ENCODE measurements at regions not wholly inside any gene's neighbourhood (a gene's known extent, or its start where the extent isn't known, plus 50 kb on each side); places are given as distances from the start of the nearest gene placed in this dataset.

DNA sequence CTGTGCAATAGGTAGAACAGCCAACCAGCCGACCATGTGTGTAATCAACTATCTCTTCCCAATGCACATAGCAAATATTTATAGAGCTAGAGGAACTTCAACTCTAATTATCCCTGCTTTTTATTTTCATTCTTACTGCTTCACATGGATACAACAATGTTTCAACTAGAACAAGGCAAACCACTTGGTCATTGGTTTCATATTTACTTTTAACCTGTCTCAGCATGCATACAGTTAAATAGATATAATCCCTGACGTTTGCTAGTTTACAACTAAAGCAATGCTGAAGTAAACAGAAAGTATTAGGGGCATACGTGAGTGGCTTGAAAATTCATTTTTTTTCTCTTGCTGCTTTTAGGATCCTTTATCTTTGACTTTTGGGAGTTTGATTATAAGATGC lies 318.5 kb upstream of the MAP3K7 start:
- H3K9me3 Mint-ChIP-seq (ENCODE audit: unreplicated experiment): peaks cover 8% of the 10 kb centered on the region
- no peak overlapping the region for H3K27ac Mint-ChIP-seq (ENCODE audit: unreplicated experiment)
- H3K36me3 Mint-ChIP-seq (ENCODE audit: unreplicated experiment): no peaks in the 10 kb centered on the region
- H3K4me1 Mint-ChIP-seq (ENCODE audit: unreplicated experiment): no peaks in the 10 kb centered on the region
- DNase-seq (ENCODE audit: extremely low spot score, unreplicated experiment): no peak
- TF ChIP-seq, protein P1, sequence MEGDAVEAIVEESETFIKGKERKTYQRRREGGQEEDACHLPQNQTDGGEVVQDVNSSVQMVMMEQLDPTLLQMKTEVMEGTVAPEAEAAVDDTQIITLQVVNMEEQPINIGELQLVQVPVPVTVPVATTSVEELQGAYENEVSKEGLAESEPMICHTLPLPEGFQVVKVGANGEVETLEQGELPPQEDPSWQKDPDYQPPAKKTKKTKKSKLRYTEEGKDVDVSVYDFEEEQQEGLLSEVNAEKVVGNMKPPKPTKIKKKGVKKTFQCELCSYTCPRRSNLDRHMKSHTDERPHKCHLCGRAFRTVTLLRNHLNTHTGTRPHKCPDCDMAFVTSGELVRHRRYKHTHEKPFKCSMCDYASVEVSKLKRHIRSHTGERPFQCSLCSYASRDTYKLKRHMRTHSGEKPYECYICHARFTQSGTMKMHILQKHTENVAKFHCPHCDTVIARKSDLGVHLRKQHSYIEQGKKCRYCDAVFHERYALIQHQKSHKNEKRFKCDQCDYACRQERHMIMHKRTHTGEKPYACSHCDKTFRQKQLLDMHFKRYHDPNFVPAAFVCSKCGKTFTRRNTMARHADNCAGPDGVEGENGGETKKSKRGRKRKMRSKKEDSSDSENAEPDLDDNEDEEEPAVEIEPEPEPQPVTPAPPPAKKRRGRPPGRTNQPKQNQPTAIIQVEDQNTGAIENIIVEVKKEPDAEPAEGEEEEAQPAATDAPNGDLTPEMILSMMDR (IDR thresholded peaks at IDR 0.05): no peak
- H3K4me3 Mint-ChIP-seq (ENCODE audit: unreplicated experiment): no peak overlapping the region
- peaks cover 12% of the 10 kb centered on the region for H3K27me3 Mint-ChIP-seq (ENCODE audit: unreplicated experiment)

DNA sequence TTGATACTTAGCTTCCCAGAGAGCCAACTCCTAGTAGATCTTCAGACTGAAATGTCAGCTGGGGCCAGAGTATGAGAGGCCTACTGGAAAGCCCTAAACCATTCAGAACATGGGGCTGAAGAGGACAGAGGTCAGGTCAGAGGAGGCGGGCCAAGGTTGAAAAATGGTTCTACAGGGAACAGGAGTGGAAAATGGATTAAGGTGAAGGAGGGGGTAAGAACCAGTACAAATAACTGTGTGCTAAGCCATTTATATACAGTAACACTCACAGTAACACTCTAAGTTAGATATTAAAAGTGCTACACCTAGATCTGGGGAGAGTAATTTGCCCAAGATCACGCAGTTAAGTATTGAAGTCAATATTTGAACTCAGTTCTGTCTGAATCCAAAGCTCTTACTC lies 313.2 kb upstream of the MAP3K7 start:
- H3K36me3 Mint-ChIP-seq (ENCODE audit: unreplicated experiment): no peaks in the 10 kb centered on the region
- H3K9me3 Mint-ChIP-seq (ENCODE audit: unreplicated experiment): peaks cover 8% of the 10 kb centered on the region
- H3K4me1 Mint-ChIP-seq (ENCODE audit: unreplicated experiment): no peaks in the 10 kb centered on the region
- TF ChIP-seq, protein P1 (IDR thresholded peaks at IDR 0.05): no peak
- no peak overlapping the region for H3K27ac Mint-ChIP-seq (ENCODE audit: unreplicated experiment)
- peaks cover 22% of the 10 kb centered on the region for H3K27me3 Mint-ChIP-seq (ENCODE audit: unreplicated experiment)
- no peak overlapping the region for H3K4me3 Mint-ChIP-seq (ENCODE audit: unreplicated experiment)
- no peak for DNase-seq (ENCODE audit: extremely low spot score, unreplicated experiment)

DNA sequence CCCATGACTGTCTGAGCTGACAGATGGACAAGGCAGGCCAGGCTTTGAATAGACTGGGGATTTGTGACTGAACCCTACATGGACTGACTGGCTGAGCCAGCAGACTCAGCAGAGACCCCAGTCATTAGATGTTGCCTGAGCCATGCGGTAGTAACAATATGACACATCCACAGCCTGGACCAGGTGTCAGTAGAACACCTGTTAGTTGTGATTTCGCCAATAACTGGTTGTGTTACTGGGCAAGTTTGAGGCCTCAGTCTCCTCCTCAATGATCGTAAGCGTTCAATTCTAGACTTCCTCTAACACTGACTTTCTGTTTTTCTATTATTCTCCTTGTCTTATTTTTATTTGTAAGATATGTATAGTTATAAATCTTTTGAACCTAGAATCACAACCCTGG lies 311.9 kb upstream of the MAP3K7 start:
- Mint-ChIP-seq H3K27ac (ENCODE audit: unreplicated experiment) (no peak overlapping the region), H3K27me3 (ENCODE audit: unreplicated experiment) (peaks cover 23% of the 10 kb centered on the region), H3K36me3 (ENCODE audit: unreplicated experiment) (no peaks in the 10 kb centered on the region), H3K9me3 (ENCODE audit: unreplicated experiment) (peaks cover 2% of the 10 kb centered on the region), H3K4me3 (ENCODE audit: unreplicated experiment) (no peak overlapping the region), H3K4me1 (ENCODE audit: unreplicated experiment) (no peaks in the 10 kb centered on the region)
- DNase-seq (ENCODE audit: extremely low spot score, unreplicated experiment): no peak
- TF ChIP-seq, protein P1 (IDR thresholded peaks at IDR 0.05): no peak

DNA sequence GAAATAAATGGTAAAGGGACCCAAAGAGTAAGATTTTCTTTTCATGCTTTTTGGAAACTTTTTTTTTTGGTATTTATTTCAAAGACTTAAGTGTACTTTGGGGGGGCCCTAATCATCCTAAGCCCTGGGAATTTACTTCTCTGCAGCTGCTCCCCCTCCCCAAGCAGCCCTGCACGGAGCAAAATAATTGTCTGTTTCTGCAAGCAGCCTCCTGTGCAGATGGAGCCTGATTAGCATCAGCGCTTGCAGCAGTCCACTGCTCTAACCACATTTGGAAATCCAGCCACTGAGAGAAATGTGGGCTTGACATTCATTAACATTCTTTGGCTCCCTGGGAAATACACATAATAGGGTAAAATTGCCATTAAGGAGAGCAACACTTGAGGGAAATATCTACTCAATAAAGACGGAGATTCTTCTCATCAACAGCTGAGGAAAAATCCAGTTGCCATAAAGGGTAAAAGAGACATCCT lies 309.2 kb upstream of the MAP3K7 start:
- TF ChIP-seq, protein P1 (IDR thresholded peaks at IDR 0.05): no peak
- H3K9me3 Mint-ChIP-seq (ENCODE audit: unreplicated experiment): no peaks in the 10 kb centered on the region

DNA sequence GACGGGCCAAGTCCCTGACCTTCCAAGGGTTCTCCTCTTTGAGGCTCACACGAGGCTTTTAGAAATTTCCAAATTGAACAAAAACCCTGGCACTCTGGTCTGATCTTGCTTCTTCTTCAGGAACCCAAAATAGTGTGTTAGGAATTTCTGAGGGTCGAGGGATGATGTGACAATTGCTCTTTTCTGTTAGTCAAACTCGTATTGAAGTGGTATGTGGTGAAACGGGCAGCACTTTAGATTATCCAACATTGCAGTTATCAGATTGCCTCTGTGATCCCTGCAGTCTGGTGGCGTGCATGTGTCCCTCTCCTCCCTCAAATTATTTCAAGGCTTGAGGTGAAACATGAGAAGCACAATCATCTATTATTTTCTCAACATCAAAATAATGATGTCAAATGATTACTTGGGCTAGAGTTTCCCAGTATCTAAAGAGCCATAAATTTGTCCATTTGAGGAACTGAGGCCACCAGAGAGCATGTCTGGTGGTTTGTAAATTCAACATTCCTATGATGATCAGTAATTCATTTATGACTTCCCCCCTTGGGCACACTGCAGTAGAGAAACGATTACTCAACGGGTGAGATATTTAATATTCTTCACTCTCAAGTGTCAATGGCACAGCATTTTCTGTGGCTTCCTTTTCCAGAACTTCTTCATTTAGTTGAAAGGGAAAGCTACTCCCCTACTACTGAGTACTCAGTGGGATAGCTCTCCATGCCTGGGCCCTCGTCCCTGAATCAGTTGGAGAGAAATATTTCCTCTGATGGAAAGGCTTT lies 308.6 kb upstream of the MAP3K7 start:
- Mint-ChIP-seq H3K36me3 (ENCODE audit: unreplicated experiment) (no peaks in the 10 kb centered on the region), H3K27me3 (ENCODE audit: unreplicated experiment) (peaks cover 26% of the 10 kb centered on the region), H3K4me1 (ENCODE audit: unreplicated experiment) (no peaks in the 10 kb centered on the region), H3K9me3 (ENCODE audit: unreplicated experiment) (no peaks in the 10 kb centered on the region), H3K27ac (ENCODE audit: unreplicated experiment) (no peak overlapping the region), H3K4me3 (ENCODE audit: unreplicated experiment) (no peak overlapping the region)
- no peak for DNase-seq (ENCODE audit: extremely low spot score, unreplicated experiment)
- TF ChIP-seq, protein P1 (IDR thresholded peaks at IDR 0.05): no peak

More for the DNA sequence above, 309.2 kb upstream of the MAP3K7 start:
- Mint-ChIP-seq H3K36me3 (ENCODE audit: unreplicated experiment) (no peaks in the 10 kb centered on the region), H3K4me3 (ENCODE audit: unreplicated experiment) (no peak overlapping the region), H3K27ac (ENCODE audit: unreplicated experiment) (no peak overlapping the region), H3K27me3 (ENCODE audit: unreplicated experiment) (peaks cover 26% of the 10 kb centered on the region), H3K4me1 (ENCODE audit: unreplicated experiment) (no peaks in the 10 kb centered on the region)
- DNase-seq (ENCODE audit: extremely low spot score, unreplicated experiment): no peak

All from osteocyte (in vitro differentiated cells).